ENCODE measurements at regions not wholly inside any gene's neighbourhood (a gene's known extent, or its start where the extent isn't known, plus 50 kb on each side); places are given as distances from the start of the nearest gene placed in this dataset.

DNA sequence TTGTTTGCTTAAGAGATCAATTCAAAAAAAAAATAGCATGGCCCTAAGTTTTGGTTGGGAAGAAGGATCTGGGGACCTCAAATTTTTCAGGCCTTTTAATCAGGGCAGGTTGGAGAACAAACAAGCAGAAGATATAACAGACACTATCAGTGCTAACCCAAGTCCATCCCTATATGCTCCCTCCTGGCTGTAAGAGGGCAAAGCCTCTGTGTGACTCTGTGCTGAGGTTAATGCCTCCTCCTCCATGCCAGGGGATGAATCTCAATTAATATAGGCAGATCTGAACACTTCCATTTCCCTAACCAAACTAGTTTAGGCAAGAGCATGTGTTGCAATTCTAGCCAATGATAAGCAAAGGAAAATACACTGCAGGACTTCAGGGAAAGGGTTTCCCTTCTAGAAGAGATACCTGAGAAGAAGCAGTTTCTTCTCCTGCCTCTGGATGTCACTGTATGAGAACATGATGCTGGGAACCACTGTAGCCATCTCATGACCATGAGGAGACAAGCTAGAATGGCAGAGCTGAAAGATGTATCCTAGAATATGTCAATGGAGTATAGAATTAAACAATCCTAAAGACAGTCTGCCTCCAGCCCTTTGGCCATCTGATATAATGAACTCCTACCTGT lies 76.0 kb downstream of the CHD9NB start:
- DNase-seq: peak; percentile 19
- H3K36me3 ChIP-seq (replicated peaks; ENCODE audit: insufficient read depth, low read length): no peaks in the 10 kb centered on the region
- no peaks in the 10 kb centered on the region for H3F3A ChIP-seq (ENCODE audit: insufficient read depth, low read length)
- no peaks in the 10 kb centered on the region for H3K79me2 ChIP-seq (ENCODE audit: low read length)
- no peak overlapping the region for H3K4me2 ChIP-seq (ENCODE audit: low read depth, low read length)
- H3K9ac ChIP-seq (ENCODE audit: low read length): no peak overlapping the region
- no peaks in the 10 kb centered on the region for H3K9me2 ChIP-seq (replicated peaks; ENCODE audit: insufficient read depth, low read length)
- H2AFZ ChIP-seq (ENCODE audit: low read length): no peak overlapping the region
- no peak overlapping the region for H3K4me3 ChIP-seq (ENCODE audit: low read length)
- H4K20me1 ChIP-seq (ENCODE audit: insufficient read depth, low read length): no peaks in the 10 kb centered on the region
- no peaks in the 10 kb centered on the region for H3K27me3 ChIP-seq (replicated peaks; ENCODE audit: insufficient read depth, low read length)
- TF ChIP-seq, protein P1, sequence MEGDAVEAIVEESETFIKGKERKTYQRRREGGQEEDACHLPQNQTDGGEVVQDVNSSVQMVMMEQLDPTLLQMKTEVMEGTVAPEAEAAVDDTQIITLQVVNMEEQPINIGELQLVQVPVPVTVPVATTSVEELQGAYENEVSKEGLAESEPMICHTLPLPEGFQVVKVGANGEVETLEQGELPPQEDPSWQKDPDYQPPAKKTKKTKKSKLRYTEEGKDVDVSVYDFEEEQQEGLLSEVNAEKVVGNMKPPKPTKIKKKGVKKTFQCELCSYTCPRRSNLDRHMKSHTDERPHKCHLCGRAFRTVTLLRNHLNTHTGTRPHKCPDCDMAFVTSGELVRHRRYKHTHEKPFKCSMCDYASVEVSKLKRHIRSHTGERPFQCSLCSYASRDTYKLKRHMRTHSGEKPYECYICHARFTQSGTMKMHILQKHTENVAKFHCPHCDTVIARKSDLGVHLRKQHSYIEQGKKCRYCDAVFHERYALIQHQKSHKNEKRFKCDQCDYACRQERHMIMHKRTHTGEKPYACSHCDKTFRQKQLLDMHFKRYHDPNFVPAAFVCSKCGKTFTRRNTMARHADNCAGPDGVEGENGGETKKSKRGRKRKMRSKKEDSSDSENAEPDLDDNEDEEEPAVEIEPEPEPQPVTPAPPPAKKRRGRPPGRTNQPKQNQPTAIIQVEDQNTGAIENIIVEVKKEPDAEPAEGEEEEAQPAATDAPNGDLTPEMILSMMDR (IDR thresholded peaks at IDR 0.05; ENCODE audit: low read length): peak; percentile 36
- TF ChIP-seq EZH2 (optimal IDR thresholded peaks at IDR 0.05; ENCODE audit: low read depth, low read length): no peak
- H3K9me3 ChIP-seq (replicated peaks; ENCODE audit: insufficient read depth, low read length): no peaks in the 10 kb centered on the region
- H3K4me1 ChIP-seq (ENCODE audit: low read length): no peaks in the 10 kb centered on the region
- no peak overlapping the region for H3K27ac ChIP-seq (ENCODE audit: low read length)

DNA sequence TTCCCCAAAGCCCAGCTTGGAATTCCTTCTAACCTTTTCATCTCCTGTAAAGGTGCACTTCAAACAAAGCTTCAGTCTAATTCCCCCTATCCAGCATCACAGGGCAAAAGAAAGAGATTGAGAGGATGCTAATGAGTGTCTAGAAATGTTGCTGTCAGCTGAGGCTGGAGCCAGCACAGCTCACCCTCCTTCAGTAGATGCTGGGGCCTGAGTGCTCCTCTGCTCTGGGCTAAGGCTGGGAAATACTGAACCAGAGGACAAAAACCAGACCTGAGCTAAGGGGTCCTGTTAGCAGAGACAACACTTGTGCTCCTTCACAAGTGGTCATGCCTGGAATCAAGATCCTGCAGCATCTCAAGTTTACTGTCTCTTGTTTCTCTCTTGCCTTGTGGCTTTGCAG lies 85.0 kb downstream of the CHD9NB start:
- DNase-seq: no peak
- Histone ChIP-seq H3F3A (ENCODE audit: insufficient read depth, low read length) (no peaks in the 10 kb centered on the region), H3K36me3 (replicated peaks; ENCODE audit: insufficient read depth, low read length) (no peaks in the 10 kb centered on the region), H3K27me3 (replicated peaks; ENCODE audit: insufficient read depth, low read length) (no peaks in the 10 kb centered on the region), H3K4me3 (ENCODE audit: low read length) (no peak overlapping the region), H3K9ac (ENCODE audit: low read length) (no peak overlapping the region), H4K20me1 (ENCODE audit: insufficient read depth, low read length) (no peaks in the 10 kb centered on the region), H3K9me2 (replicated peaks; ENCODE audit: insufficient read depth, low read length) (no peaks in the 10 kb centered on the region), H3K79me2 (ENCODE audit: low read length) (no peaks in the 10 kb centered on the region), H3K9me3 (replicated peaks; ENCODE audit: insufficient read depth, low read length) (no peaks in the 10 kb centered on the region), H3K4me2 (ENCODE audit: low read depth, low read length) (no peak overlapping the region), H2AFZ (ENCODE audit: low read length) (no peak overlapping the region), H3K4me1 (ENCODE audit: low read length) (no peaks in the 10 kb centered on the region), H3K27ac (ENCODE audit: low read length) (no peak overlapping the region)
- TF ChIP-seq EZH2 (optimal IDR thresholded peaks at IDR 0.05; ENCODE audit: low read depth, low read length): no peak
- TF ChIP-seq EZH2phosphoT487 (IDR thresholded peaks at IDR 0.05; ENCODE audit: low read length): no peak
- TF ChIP-seq, protein P1 (IDR thresholded peaks at IDR 0.05; ENCODE audit: low read length): no peak

DNA sequence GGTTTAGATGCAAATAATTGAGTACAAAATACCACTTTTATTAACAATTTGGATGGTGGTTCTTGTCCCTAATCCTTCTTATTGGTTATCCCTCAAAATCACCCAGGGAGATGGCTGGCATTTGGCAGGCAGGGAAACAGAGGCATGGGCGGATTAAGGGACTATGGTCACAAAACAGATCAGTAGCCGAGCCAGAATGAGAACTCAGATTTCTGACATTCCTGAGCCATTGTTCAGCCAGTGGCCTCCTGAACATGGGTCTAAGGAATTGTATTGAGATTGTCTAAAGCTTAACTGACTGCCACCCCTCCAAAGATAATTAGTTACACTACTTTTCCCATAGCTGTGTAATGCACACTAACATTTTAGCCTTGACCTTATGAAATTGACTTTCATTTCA lies 88.4 kb downstream of the CHD9NB start:
- Histone ChIP-seq H3K9me2 (replicated peaks; ENCODE audit: insufficient read depth, low read length) (no peaks in the 10 kb centered on the region), H3K4me2 (ENCODE audit: low read depth, low read length) (no peak overlapping the region), H3K36me3 (replicated peaks; ENCODE audit: insufficient read depth, low read length) (no peaks in the 10 kb centered on the region), H3K9ac (ENCODE audit: low read length) (no peak overlapping the region), H3F3A (ENCODE audit: insufficient read depth, low read length) (no peaks in the 10 kb centered on the region), H3K79me2 (ENCODE audit: low read length) (no peaks in the 10 kb centered on the region), H2AFZ (ENCODE audit: low read length) (no peak overlapping the region), H3K9me3 (replicated peaks; ENCODE audit: insufficient read depth, low read length) (no peaks in the 10 kb centered on the region), H4K20me1 (ENCODE audit: insufficient read depth, low read length) (no peaks in the 10 kb centered on the region), H3K27me3 (replicated peaks; ENCODE audit: insufficient read depth, low read length) (no peaks in the 10 kb centered on the region), H3K4me3 (ENCODE audit: low read length) (no peak overlapping the region), H3K4me1 (ENCODE audit: low read length) (no peaks in the 10 kb centered on the region), H3K27ac (ENCODE audit: low read length) (no peak overlapping the region)
- no peak for TF ChIP-seq EZH2phosphoT487 (IDR thresholded peaks at IDR 0.05; ENCODE audit: low read length)
- no peak for TF ChIP-seq EZH2 (optimal IDR thresholded peaks at IDR 0.05; ENCODE audit: low read depth, low read length)
- TF ChIP-seq, protein P1 (IDR thresholded peaks at IDR 0.05; ENCODE audit: low read length): no peak
- no peak for DNase-seq
